ENCODE measurements at regions not wholly inside any gene's neighbourhood (a gene's known extent, or its start where the extent isn't known, plus 50 kb on each side); places are given as distances from the start of the nearest gene placed in this dataset.
"Not testable (repeated sequence)": the region's sequence is repeated elsewhere in the genome, so short reads cannot be mapped to it uniquely, and the experiment has no call there.

GRCh38 chr5:121009058-121009457 is 545.0 kb downstream of the PRR16 start:
- DNase-seq = no peak

- DNase-seq = no peak
Observed at GRCh38 chr5:121018004-121018403, 553.9 kb downstream of the PRR16 start.

GRCh38 chr5:121019106-121019505 is 555.0 kb downstream of the PRR16 start:
- no peak for DNase-seq

DNA sequence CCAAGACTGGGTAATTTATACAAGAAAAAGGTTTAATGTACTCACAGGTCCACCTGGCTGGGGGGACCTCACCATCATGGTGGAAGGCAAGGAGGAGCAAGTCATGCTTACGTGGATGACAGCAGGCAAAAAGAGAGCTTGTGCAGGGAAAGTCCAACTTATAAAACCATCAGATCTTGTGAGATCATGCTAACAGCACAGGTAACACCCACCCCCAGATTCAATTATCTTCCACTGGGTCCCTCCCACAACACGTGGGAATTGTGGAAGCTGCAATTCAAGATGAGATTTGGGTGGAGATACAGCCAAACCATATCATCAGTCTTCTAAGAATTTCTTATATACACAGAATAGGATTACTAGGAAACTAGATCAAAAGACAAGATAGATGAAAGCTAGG is 555.6 kb downstream of the PRR16 start:
- no peak for DNase-seq

DNA sequence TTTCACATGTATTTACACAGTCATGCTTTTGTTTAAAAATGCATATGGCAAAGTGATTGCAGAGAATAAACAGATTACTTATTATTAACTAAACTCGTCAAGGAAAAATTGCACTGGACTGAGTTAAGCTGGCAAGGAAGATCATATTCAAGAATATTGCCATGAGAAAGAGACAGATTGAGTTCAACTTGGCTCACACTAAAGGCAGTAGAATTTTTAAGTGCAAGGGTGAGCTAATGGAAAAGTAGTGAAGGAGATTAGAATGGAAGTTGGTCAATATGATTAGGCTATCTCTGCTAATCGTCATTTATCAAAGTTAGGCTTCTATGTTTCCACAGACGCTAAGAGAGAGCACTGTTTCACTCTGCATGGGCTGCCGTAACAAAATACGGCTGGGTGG is 557.6 kb downstream of the PRR16 start:
- no peak for DNase-seq

- no peak for DNase-seq
Observed at GRCh38 chr5:121024416-121025311, 560.6 kb downstream of the PRR16 start.

GRCh38 chr5:121025671-121026070 is 561.6 kb downstream of the PRR16 start:
- no peak for DNase-seq

GRCh38 chr5:121027636-121028035 is 563.5 kb downstream of the PRR16 start:
- DNase-seq = no peak

- no peak for DNase-seq
Observed at GRCh38 chr5:121029536-121030245, 565.6 kb downstream of the PRR16 start.

DNA sequence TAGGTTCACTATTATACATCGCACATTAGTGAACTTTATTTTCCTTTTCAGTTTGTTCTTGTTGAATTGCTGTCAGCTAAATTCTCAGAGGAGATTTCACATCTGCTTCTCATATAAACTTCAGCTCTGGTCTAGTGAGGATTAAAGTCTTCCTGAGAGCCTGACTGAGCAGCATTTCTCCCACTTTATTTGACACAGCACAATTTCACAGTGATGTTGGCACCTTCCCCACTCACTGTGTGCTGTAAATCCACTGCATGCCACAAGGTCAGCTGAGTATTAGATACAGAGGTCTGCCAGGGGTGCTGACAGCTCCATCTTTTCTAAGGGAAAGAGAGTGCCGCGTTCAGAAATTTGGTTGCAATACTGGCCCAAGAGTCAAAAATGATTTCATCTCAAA is 567.4 kb downstream of the PRR16 start:
- DNase-seq = no peak

GRCh38 chr5:121033334-121033733 is 569.2 kb downstream of the PRR16 start:
- DNase-seq = no peak

GRCh38 chr5:121038438-121038837 is 574.3 kb downstream of the PRR16 start:
- DNase-seq = no peak

- no peak for DNase-seq
Observed at GRCh38 chr5:121049971-121050370, 585.9 kb downstream of the PRR16 start.

DNA sequence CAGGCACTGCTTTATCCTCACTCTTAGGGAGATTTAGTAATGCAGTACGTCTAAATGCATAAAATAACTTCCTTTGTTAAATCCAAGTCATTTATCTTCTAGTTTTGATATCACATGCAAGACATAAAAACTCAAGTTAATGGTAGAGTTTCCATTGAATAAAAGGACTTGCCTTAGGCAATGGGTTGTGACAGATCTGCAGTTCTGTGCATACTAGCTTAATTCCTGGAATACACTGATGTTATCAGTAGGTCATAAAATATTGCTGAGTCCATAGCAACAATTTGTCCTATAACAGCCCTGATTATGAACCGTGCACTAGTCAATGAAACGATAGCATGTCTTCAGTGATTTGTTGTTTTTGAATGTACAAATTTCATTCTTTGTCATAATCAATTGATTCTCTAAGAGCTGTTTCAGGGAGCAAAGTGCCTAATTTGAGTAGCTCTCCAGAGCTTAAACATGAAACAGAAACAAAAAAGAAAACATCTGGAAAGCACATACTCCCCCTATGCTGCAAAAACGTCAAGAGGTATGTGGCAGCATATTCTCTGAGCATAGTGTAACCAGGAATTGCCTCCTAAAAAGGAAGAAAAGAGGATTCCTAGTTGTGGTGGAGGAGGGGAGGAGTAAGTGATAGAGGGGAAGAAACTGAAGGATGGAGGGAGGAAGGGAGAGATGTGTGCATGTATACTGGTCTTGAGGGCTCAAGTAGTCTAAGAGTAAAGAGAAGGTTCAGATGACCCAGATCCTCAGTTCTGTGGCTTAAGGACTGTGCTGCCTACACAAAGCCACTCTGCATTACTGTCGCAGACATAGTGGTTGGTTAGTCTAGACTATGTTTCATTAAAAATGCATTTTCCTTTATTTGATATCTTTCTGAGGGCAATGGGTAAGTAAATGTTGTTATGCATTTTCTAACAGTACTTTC is 589.2 kb downstream of the PRR16 start:
- DNase-seq = no peak

DNA sequence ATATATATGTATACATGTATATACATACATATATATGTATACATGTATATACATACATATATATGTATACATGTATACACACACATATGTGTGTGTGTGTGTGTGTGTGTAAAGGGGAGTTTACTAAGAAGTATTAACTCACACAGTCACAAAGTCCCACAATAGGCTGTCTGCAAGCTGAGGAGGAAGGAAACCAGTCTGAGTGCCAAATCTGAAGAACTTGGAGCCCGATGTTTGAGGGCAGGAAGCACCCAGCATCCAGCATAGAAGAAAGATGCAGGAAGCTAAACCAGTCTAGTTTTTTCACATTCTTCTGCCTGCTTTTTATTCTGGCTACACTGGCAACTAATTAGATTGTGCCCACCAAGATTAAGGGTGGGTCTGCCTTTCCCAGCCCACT is 591.5 kb downstream of the PRR16 start:
- DNase-seq = no peak

DNA sequence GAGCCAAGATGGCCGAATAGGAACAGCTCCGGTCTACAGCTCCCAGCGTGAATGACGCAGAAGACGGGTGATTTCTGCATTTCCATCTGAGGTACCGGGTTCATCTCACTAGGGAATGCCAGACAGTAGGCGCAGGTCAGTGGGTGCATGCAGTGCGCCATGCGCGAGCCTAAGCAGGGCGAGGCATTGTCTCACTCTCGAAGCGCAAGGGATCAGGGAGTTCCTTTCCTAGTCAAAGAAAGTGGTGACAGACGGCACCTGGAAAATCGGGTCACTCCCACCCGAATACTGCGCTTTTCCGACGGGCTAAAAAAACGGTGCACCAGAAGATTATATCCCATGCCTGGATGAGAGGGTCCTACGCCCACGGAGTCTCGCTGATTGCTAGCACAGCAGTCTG is 600.1 kb downstream of the PRR16 start:
- not testable (repeated sequence) for DNase-seq

DNA sequence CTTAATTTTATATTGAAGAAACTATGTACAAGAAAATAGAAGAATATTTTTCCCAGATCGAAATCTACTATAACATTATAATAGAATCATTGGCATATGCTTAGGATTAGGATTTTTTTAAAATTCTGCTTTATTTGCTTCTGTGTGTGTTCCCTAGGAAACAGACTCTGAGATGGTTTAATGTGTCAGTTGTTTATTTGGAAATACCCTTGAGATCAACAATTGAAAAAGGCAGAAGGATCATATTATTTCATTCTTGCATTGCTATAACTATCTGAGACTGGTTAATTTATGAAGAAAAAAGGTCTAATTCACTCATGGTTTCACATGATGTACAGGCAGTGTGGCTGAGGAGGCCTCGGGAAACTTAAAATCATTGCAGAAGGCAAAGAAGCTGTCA is 622.6 kb downstream of the PRR16 start:
- no peak for DNase-seq

- DNase-seq = no peak
Observed at GRCh38 chr5:121087560-121087959, 623.5 kb downstream of the PRR16 start.

- DNase-seq = no peak
Observed at GRCh38 chr5:121088341-121088740, 624.2 kb downstream of the PRR16 start.

DNA sequence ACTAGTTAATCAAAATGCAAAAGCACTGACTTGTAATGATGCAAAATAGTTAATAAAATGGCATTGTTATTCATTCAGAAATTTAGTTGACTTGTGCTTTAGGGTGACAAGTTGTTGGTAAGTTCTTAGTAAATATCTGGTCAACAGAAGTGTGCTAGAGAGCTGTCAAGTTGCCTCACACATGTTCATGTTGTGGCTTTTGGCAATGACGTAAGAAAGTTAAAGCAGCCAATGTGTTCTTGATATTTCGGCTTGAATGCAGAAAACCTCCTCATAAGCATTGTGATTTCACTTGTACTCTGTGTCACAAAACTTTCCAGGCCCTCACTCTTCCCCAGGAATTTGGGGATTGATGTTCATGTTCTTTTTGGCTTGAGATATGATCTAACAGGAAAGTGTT is 626.7 kb downstream of the PRR16 start:
- DNase-seq = no peak

DNA sequence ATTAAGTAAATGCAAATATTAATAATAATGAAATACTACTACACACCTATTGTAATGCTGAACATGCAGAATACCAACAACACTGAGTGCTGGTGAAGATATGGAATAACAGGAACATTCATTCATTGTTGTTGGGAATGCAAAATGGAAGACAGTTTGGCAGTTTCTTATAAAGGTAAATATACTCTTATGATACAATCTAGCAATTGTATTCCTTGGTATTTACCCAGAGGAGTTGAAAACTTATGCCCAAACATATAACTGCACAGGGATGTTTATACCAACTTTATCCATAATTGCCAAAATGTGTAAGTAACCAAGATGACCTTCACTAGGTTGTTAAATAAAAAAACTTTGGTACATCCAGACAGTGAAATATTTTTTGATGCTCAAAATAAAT is 636.8 kb downstream of the PRR16 start:
- no peak for DNase-seq

- no peak for DNase-seq
Observed at GRCh38 chr5:121105921-121106320, 641.8 kb downstream of the PRR16 start.

Measured in kidney glomerular epithelial cell (primary cell).